ENCODE measurements at regions not wholly inside any gene's neighbourhood (a gene's known extent, or its start where the extent isn't known, plus 50 kb on each side); places are given as distances from the start of the nearest gene placed in this dataset.

DNA sequence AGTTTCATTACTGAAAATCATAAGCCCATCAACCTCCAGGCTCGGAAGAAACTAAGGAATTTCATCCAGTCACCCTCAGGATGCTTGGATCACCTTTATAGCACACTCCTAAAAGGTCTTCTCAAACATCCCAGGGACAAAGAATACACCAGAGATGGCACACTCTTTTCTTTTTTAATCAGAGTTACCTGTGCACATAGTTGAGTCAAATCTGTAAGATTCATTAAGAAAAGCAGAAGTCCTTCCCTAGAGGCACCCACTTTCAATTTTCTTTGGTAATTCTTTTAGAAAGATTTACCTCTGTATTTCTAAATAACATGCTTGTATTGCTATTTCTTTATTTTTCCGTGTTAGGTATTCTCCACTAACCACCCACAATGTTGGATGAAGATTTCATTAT, 50.6 kb upstream of the IL6 start:
- no peak for DNase-seq (ENCODE audit: low read depth in 1 of 2, low spot score in 1 of 2)

DNA sequence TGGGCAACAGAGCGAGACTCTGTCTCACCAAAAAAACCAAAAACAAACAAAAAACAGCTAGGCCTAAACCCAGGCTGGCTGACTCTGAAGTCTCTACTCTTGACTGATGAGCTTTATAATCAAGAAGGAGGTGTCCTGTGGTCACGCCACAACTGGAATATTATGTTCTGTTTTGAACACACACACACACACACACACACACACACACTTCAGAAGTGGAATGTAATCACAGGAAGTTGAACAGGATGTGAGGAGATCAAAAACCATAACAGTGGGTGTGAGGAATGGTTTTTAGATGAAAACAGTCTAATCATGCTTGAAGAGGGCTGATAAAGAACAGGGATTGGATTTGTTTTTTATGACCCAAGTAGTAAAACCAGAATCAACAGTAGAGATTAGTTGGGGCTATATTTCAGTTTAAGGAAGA, 51.1 kb upstream of the IL6 start:
- no peak for DNase-seq (ENCODE audit: low read depth in 1 of 2, low spot score in 1 of 2)

DNA sequence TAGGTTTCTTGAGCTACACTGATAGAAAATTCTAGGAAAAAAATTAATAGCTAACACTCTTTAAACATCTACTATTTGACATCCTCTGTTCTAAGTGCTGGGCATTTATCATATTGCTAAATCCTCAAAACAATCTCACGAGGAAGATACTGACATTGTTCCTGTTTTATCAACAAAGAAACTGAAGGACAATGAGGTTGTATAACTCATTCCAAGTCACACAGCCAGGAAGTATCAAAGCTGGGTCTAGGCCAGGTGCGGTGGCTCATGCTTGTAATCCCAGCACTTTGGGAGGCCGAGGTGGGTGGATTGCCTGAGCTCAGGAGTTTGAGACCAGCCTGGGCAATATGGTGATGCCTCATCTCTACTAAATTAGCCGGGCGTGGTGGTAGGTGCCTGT, 51.6 kb upstream of the IL6 start:
- DNase-seq (ENCODE audit: low read depth in 1 of 2, low spot score in 1 of 2), result no peak

DNA sequence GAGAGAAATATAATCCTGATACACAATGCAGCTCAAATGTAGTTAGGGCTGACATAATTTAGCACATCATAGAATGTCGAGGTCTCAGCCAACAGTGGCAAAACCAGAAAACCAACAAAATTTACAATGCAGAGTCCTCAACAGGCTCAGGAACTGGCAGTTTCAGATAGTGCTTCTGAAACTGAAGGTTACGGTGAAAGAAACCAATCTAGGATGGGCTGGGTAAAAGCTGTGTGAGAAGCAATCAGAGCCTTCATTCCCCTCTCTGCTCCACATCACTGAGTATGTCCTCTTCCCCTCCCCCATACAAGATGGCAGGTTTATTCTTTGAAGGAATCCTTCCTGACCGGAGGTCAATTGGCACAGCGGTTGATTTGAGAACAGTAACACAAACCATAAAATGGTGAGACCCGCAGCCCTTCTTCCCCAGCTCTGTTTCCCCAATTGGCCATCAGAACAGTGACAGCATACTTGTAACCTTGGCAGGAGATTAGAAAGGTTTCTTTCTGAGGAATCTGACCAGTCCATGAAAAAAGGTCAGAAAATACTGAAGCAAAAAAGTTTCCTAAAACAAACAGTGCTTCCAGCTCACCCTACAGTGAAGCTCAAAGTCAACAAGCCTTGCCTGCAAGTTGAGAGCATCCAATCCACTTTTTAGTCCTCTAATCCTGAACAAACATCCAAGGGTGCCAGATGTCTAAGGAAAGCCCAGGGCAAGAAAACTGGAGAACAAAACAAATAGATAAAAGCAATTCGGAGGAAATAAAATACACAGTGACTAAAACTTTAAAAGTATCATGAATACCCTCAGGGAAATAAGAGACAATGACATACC, 53.9 kb upstream of the IL6 start:
- no peak for DNase-seq (ENCODE audit: low read depth in 1 of 2, low spot score in 1 of 2)

DNA sequence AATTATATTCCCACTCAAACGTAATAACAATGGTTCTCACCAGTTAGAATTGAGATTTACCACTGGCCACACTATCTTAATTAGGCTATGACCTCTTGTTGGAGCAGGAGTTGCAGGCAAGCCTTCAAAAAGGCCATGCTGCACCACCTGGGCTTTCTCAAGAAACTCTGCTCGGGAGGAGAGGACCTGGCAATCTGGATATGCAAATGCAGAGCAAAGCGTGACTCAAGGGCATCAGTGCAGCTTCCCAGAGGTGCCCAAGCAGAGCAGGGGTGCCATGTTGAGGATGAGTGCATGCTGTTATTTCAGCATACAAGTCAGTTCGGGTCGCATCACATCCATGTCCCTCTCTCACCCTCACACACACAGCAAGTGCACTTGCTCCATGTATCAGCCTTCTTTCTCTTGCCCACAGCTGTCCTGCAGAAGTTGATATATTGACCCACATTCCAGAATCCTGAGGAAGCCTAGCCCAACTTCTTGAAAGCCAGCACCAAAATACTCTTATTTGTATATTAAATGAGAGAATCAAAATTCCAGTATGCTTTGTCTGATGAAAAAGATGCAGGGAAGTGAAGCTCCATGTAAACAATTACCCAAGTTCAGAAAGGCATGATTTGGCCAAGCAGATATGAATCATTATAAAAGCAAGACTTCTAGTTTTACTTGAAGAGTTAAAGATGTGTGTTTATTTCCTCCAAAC, 55.7 kb upstream of the IL6 start:
- DNase-seq (ENCODE audit: low read depth in 1 of 2, low spot score in 1 of 2), result no peak

DNA sequence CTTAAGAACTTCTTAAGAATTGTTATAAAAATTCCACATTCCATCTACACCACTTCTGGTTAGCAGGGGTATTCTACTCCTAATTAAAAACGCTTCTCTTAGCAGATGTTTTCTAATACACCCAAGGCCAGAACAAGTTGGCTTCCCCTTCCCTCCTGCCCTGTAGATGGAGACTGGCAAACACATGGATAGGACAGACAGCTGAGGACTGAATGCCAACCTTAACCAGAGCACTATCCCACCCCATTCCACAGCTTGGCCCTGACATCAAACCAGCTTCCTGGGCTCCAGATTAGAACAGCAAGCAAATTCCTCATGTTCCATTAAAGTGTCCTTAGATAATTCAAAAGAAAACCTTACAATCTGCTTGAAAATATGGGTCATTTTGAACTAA, 56.6 kb upstream of the IL6 start:
- DNase-seq (ENCODE audit: low read depth in 1 of 2, low spot score in 1 of 2), result no peak

DNA sequence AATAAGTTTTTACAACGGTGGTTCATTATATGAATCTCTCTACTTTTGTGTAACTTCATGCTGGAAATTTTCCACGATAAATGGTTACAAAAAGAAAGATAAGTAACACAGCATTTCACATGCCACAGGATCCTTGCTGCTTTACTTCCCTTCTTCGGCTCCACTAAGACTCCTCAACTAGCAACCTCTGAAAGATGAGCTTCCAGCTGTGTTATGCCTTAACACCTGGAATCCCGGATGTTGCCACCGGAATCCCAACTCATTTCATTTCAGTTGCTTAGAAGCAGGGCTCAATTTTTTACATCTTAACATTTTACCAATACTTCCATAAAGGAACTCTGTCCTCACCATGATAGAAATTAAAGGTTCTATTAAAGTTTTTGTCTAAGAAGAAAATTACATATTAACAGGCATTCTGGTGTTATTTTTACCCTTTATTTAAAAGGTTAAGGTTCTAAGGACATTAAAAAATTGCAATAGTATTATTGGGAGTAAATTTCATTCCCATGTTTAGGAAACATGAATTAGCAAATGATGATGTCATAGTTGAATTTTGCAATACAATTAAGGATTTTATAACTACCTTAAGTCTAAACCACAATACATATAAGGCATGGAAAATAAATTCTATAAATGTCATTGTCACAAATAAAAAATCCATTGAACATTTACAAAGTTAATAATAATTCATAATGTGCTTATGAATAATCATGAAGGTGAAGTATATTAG, 57.1 kb upstream of the IL6 start:
- no peak for DNase-seq (ENCODE audit: low read depth in 1 of 2, low spot score in 1 of 2)

DNA sequence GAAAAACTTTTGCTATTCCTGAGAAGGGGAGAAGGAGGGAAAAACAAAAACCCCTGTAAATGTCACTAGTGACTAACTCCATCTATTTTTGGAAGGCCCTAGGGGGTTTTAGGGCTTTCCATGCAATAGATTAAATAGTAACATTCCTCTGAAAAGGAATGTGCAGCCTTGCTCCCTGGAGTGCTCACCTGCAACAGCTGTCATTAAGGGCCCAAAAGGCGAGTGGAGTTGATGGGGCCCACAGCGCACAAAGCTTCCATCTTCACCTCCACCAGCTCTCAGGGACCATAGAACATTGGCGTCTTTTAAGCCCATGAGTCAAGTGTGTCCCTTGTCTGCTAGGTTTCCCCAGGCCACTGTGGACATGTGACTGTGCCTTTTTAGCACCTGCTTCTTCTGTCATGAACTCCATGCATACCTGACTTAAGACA, 58.0 kb upstream of the IL6 start:
- no peak for DNase-seq (ENCODE audit: low read depth in 1 of 2, low spot score in 1 of 2)

DNA sequence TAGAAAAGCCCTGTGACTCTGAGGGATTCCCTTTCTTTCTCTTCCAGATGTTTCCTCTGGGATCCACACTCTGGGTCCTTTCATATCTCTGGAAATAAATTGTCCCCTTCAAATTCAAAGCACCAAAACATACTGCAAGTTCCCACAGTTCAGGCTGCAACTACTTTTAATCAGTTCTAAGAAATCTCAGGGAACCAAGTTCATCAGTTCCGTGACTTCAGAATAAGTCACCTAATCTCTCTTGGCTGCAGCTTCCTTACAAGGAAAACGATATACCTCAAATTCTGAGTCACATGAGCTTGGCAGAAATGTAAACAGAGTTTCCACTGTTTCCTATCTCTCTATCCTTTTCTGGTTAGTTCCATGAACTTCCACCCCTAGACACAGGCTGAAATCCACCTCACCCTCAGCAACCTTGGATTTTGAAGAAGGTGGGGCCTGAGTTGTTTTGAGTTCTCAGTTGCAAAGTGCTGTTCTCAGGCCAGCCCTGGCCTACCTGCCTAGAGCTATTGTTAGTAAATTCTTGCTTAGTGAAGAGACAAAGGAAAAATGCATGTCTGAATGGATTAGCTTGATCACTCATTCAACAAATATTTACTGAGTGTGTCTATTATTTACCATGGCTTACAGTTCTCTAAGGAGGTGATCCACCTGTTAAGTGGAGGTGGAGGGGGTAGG, 59.3 kb upstream of the IL6 start:
- no peak for DNase-seq (ENCODE audit: low read depth in 1 of 2, low spot score in 1 of 2)

DNA sequence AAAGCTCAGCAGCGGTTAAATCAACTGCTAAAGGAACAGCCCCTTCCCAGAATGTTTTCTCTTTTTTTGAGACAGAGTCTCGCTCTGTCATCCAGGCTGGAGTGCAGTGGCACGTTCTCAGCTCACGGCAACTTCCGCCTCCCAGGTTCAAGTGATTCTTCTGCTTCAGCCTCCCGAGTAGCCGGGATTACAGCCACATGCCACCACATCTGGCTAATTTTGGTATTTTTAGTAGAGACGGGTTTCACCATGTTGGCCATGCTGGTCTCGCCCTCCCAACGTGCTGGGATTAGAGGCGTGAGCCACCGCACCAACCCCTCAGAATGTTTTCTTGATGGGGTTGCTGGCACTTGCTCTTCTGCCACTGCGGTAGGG, 59.8 kb upstream of the IL6 start:
- DNase-seq (ENCODE audit: low read depth in 1 of 2, low spot score in 1 of 2), result no peak

DNA sequence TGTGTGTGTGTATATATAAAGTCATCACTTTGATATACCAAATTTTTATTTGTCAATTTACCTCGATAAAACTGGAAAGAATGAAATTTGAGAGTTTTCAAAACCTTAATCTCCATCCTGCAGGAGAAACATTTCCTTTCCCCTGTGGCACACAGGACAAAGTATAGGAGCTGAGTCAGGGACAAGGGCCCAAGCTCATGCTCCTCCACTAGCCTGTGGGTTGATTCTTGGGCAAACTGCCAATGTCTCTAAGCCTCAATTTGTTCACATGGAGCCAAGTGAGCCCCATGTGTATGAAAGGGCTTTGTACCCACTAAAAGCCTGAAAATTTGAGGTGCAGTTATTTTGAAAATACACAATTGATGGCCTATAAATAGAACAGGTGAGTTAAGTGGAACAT, 60.3 kb upstream of the IL6 start:
- no peak for DNase-seq (ENCODE audit: low read depth in 1 of 2, low spot score in 1 of 2)

DNA sequence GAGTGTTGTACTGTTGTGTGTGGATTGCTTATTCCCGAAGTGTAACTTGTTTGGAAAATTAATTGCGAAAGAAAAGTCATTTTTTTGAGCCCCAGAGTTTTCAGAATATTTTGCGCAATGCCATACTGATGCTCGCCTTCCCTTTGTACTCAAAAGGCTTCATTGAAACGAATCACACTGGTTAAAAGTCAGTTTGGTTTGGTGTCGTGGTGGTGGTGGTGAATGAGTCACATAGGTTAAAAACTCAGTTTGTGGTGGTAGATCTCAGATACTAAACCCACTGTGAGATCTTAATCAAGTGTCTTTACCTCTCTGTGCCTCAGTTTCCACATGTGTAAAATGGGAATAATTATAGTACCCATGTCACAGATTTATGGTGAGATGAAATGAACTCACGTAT, 61.1 kb upstream of the IL6 start:
- no peak for DNase-seq (ENCODE audit: low read depth in 1 of 2, low spot score in 1 of 2)

DNA sequence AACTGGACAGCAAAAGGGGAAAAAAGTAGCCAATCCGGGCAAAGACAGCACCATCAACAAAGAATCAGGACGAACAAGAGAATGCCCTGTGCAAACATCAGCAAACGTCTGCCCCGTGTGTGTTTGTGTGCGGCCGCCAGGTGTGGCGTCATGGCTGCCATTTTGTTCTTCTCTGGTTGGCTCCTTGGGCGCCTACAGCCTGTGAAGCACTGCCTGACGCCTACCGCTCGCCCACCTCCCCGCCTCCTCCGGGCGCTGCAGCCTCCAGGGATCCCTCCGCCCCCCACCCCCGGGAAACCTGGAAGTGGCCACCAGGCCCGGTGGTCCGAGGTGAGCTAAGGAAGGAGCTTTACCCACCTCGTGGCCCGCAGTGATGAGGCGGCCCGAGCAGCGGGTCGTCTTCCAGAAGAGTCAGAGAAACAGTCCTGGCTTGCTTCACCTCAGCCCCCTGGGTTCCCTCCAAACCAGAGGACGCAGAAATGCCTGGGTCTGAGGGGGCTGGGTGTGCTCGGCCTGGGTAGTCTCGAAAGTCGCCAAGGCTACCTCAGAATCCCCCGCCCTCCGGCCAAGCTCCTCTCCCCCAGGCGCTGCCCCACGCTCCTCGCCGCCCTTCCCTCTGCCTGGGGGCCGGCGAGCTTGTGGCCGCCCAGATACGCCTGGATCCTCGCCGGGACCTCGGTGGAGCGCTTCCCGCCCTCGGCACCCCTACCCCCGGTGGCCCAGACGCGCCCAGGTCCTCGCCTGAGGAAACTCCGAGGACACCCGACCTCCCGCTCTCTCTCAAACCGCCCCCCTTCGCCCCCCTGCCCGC, 61.8 kb upstream of the IL6 start:
- no peak for DNase-seq (ENCODE audit: low read depth in 1 of 2, low spot score in 1 of 2)

DNA sequence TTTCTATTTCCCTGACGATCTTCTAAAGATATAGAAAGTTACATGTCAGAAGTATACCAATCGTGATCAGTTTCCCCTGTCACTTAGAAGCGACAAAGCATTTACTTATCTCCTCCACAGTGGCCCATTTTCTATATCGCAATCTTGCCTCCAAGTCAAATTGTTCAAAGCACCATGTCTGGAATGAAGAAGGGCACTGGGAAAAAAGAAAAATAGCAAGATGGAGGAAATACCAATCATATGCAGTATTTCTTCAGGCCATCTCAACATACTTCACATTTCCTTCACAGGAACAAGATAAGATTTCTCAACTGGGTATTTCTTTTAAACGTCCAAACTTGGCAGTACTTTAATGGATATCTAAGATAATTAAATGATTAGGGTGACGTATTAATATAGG, 63.3 kb upstream of the IL6 start:
- DNase-seq (ENCODE audit: low read depth in 1 of 2, low spot score in 1 of 2), result no peak

DNA sequence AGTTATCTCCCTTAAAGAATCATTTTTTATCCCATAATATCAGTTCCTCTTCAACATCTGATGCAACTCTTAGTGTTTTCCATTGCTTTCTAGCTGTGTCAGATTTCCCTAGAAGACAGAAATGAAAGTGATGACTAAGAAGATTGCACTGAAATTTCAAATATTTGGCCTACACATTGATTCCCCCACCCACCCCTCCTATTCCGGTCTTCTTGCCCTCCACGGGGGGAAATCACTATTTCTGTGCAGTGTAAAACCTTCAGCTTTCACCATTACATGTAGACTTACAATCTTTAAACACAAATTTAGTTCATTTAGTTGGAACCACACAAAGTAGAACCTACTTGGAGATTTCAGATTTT, 63.7 kb upstream of the IL6 start:
- no peak for DNase-seq (ENCODE audit: low read depth in 1 of 2, low spot score in 1 of 2)

DNA sequence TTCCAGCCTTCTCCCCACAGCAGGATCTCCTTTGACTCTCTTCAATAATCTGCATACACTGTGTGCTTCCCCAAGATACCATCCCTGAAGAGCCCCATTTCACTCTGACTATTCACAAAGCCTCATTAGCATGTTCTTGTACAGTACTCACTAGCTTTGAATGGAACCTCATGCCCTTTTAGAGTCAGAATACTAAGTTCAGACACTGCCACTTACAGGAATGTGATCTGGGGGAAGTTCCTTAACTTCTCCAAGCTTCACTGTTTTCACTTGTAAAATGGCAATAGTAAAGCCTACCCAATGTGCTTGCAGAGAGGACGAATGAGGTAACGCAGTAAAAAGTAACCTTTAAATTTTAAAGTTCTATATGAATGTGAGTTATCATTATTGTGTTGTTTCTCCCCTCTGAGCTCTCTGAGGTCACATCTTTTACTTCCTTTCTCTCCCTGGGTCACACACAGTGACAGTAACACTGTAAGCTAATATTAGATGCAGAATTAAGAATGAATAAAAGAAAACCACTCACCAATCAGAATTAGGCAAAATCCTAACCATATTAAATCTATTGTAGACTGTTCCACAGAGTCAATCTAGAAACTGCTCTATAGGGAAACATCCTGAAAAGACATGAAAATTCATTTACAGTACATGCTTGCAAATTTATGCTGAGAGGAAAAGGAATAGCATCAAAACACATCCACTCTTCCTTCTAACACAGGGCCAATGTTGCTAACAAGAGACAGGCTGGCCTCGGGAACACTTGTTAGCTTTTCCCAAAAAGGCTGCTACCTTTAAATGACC, 64.2 kb upstream of the IL6 start:
- DNase-seq (ENCODE audit: low read depth in 1 of 2, low spot score in 1 of 2), result no peak

DNA sequence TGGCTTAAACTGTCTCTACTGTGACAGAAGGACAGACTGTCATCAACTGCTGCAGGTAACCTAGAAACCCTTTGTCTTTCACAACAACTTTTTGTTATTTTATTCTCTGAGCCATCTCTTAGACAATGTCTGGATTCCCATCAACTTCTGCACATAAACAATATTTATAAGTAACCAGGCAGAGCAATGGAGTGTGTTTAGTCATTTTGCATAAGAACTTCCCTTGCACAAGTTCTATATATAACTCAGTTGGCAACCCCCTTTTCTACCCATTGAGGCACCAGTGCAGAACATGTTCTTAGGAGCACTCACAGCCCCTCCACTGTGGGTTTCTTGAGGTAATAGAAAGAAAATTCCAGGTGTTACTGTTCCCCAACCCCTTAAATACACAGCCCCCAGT, 65.0 kb upstream of the IL6 start:
- DNase-seq (ENCODE audit: low read depth in 1 of 2, low spot score in 1 of 2), result no peak

DNA sequence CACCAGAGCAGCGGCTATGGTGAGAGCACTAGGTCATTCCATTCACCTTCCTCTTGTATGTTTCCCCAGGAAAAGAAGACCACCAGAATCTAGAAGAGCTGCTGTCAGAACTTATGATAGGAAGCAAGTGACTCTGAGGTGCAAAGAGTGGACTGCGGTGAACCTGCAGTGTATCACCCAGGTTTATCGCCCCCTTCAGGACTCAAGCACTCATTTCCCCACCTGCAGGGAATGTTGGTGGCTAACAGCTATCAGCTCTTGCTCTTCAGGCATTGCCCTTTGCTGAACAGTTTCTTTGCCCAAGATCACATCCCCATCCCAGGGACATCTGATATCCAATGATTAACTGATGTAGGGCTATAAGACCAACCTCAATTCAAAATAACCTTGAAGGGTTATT, 66.3 kb upstream of the IL6 start:
- DNase-seq (ENCODE audit: low read depth in 1 of 2, low spot score in 1 of 2), result no peak

DNA sequence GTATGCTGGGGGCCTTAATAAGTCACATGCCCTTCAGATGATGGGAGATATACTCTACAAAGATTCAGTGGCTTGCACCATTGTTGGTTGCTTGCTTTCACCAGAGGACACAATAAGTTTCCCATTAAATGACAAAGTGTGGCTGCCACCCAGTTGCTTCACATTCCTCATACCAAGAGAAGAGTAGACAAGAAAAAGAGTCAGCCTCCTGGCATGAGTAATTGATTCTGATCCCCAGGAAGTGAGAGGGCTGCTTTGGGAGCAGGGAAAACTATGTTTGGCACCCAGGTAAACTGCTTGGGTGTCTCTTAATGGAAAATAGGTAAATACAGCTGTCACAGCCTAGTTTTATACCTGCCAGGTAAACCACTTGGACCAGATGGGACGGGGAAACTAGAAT, 66.7 kb upstream of the IL6 start:
- no peak for DNase-seq (ENCODE audit: low read depth in 1 of 2, low spot score in 1 of 2)

DNA sequence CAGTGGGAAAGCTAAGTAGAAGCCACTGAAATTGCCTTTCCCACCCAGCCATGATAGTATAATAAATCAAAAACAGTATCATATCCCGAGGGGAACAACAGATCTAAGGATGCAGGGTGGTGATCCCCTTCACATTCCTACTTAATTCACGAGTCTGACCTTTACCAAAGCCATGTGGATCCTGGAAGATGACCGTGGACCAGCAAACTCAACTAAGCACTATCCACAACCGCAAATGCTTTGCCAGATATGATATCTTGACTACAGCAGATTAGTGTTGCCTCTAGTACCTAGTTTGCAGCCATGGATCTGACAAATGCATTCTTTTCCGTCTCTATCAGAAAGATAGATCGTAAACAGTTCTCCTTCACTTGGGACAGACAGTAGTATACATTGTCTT, 67.3 kb upstream of the IL6 start:
- DNase-seq (ENCODE audit: low read depth in 1 of 2, low spot score in 1 of 2), result no peak

Measured in stimulated activated CD4-positive, alpha-beta T cell treated with anti-CD3 and anti-CD28 coated beads, Interleukin-15, amount 100 ng/mL, for 1 hour (primary cell).